HG03039 (cell line): ENCODE measurements at regions not wholly inside any gene's neighbourhood (a gene's known extent, or its start where the extent isn't known, plus 50 kb on each side); places are given as distances from the start of the nearest gene placed in this dataset.

Source experiments
- ATAC-seq: cut with Tn5 transposase; IDR thresholded peaks from one replicate; pipeline ENCODE4 v1.9.1; 2021; ENCODE audit warnings: mild to moderate bottlenecking, moderate library complexity; ENCODE audit not compliant: unreplicated experiment

DNA sequence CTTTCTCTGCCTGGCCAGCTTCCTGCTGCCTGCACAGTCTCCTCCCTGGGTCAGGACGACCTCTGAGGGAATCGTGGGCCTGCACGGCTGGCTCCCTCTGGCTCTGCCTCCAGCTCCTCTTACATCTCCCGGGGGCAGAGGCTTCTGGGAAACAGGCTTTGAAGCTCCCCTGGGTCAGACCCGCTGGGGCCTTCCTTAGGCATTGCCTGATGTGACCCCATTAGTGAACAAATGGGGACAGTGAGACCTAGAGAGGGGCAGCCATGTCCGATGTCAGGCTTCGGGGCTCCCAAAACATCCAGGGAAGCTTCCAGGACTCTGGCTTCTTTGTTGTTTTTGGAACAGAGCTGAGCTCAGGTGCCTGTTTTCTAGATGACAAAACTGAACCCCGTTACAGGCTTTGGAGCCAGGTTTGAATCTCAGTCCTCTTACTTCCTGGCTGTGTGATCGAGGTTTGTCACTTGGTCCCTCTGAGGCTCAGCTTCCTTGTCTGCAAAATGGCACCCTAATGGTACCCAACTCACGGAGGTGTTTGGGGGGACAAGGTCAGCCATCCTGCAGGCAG, 94.3 kb downstream of the CEBPB start:
- no peak for ATAC-seq

DNA sequence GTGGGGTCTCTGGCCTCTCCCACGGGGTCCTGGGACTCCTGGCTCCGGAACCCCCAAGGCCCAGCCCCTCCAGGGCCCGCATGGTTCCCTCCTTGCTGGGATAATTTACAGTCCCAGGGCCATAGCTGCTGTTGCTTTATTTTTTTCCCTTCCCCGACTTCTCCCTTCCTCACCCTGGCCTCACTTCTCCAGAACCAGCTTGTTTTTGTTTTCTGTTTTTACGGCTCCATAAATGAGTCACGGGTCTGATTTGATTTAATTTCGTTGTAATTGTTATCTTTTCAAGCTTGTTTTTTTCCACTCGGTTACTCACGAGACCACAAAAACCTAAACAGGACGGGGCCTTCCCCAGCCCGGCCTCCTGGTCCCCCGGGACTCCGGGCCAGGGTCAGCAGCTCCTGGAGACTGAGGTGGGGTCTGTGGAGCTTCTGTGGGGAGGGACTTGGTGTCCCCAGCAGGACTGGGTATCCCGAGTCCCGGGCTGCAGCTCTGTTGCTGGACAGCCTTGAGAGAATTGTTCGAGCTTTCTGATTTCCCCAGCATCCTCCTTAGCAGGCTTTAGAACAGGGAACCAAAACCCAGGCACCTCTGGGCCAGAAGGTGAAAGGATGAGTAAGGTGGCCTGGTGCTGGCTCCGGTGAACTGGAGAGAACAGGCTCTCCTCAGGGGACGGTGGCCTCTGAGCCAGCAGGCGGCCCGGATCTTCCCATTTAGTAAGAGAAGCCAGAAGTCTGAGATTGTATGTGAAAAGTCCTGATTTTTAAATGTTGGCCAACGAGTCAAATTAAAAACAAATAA, 94.9 kb downstream of the CEBPB start:
- ATAC-seq: no peak

DNA sequence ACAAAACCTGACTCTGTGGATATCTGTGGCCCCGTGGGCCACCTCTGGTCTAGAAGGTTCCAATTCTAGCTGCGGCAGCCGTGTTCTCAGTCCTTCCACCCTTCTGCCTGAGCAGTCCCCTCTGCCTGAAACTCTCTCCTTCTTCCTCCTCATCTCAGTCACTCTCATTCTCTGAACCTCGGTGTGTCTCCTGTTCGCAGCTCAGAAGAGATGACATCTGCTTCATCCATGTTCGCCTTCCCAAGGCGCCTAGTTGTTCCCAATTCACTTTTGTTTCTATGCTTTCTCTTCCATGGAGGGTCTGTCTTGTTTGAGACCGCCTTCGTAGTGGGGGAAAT, 95.5 kb downstream of the CEBPB start:
- ATAC-seq: no peak

DNA sequence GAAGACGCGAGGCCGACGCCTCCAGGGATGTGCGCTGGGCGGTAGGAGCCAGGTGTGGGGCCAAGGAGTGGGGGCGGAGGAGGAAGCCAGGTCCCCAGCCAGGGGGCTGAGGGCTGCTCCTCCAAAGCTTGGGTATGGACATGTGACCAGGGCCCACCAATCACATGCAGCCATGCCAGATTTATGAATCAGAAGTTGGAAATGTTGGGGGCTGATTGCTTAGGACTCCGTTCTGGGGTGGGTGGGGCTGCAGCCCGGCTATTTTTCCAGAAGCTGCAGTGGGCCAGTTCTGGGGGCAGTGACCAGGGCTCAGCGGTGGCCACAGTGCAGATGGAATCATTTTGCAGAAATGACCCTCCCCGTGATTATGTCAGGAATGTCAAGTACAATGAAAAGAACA, 96.0 kb downstream of the CEBPB start:
- no peak for ATAC-seq

DNA sequence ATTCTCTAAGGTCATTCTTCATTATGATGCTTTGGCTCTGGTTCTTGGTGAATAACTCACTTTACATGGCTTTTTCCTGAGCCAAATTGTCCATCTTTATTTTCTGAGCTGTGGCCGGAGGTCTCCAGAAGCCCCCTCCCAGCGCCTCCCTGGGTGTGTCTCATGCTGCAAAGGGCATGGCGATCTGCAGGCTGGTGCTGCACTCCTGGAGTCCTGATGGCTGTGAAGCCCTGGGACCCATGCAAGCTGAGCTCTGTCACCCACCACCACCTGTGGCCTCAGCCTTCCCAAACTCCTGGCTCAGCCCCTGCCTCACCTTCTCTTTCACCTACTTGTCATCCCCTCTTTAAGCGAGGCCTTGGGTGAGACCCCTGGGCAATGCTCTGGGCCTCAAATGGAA, 96.9 kb downstream of the CEBPB start:
- no peak for ATAC-seq

DNA sequence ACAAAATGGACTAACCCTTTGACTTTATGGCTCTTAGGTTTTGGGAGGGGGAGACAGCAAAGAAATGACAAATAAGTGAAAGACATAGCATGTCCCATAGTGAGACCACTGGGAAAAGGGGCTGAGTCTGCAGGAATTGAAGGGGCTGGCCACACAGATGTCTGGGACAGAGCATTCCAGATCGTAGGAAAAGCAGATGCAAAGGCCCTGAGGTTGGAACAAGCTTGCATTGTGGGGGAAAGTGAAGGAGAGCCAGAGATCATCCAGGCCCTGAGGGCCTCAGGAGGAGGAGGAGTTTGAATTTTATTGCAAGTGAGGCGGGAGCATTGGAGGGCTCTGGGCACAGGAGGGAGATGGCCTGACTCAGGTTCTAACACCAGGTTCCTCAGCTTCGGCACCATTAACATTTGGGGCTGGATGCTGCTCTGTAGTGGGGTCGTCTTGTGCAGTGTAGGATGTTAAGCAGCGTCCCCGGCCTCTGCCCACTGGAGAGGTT, 97.5 kb downstream of the CEBPB start:
- ATAC-seq: no peak

DNA sequence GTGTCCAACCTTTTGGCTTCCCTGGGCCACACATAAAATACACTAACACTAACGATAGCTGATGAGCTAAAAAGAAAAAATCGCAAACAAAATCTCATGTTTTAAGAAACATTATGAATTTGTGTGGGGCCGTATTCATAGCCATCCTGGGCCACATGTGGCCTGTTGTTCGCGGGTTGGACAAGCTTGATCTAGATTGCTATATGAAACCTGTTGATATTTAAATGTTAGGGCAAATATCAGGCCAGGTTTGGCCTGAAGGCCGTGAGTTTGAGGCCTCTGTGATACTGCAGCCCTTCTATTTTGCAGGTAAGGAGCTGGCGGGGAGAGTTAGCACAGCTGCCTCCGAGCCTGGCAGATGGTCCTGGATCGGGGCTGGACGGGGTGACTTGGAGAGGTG, 99.0 kb downstream of the CEBPB start:
- ATAC-seq: no peak

DNA sequence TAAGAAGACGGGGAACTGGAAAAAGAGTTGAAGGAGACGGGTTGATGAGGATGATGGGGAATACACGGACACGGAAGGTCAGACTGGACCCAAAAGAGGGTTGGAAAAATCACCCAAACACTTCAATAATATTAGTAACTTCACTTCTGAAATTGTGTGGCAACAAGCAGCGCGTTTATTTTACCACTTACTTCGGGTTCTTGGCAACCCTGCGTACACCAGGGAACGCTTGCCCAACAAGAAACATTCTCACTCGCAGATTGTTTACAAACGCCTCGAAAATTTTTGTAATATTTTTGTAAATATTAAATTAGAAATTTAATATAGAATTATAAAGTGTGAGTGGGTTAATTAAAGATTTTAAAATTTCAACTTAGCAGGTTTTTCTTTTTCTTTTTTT, 99.5 kb downstream of the CEBPB start:
- ATAC-seq: no peak

DNA sequence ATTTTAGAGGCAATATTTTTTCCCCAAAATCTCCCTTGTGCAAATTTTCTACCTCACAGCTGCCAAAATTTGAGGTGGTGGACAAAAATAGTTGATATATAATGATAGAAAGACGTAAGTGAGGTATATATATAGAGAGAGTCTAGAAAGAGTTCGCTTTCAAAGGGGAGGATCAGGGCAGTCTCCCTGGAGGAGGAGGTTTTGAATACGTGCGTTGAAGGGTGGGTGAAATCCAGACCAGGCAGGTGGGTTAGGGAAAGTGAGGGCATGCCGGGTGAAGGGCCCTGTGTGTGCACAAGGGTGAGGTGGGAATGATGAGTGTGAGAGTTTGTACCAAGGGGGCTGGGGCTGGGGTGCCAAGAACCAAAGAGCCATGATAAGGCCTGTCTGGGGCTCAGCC, 100.2 kb downstream of the CEBPB start:
- ATAC-seq: no peak

DNA sequence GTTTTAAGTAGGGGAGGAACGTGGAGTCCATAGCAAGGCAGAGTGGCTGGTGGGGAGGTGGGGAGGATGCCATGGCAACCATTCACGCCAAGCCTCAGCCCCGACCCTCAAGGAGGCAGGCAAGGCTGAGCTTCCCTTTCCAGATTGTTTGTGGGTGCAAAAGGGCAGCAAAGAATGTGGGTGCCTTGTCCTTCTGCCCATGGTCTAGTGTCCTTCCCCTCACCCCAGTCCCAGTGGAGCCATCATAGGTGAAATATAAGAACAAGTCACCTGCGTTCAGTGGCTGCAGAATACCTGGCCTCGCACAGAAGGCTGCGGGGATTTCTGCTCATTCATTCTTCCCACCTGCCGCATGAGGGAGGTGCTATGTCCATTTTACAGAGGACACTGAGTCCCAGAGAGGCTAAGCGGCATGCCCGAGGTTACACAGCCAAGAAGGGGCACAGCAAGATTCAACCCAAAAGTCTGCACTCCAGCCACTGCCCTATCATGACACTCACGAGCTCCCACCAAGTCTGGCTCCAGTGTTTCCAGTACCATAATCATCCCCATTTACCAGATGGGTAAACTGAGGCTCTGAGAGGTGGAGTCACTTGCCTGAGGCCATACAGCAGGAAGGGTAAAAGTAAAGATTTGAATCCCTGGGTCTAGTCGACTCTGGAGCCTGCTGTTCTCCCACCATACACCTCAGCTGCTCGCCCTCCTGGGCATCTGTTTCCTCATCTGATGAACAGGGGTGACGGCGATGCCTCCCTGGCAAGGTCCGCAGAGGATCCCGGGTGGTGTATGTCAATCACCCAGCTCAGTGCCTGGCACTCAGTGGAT, 100.8 kb downstream of the CEBPB start:
- ATAC-seq: no peak

DNA sequence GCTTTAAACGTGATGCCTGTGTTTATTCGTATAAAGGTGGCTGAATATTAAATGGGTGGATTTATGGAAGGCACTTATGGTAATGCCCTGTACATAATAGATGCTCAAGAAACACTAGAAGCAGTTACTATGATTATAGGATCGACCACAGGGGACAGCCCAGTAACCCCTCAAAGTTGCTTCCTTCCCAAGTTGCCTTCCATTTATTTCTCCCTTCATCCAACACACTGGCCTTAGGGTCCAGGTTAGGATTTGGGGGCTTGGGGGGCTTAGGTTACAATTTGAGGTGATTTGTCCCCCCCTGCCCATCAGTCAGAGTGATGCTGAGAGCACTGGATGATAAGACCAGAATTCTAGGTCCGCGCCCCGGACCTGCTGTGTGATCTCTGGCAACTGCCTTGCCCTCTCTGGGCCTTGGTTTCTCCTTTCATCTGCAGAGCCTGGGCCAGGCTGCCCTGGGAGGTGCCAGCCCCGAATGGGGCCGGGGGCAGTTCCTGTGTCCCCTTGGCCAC, 101.5 kb downstream of the CEBPB start:
- no peak for ATAC-seq

DNA sequence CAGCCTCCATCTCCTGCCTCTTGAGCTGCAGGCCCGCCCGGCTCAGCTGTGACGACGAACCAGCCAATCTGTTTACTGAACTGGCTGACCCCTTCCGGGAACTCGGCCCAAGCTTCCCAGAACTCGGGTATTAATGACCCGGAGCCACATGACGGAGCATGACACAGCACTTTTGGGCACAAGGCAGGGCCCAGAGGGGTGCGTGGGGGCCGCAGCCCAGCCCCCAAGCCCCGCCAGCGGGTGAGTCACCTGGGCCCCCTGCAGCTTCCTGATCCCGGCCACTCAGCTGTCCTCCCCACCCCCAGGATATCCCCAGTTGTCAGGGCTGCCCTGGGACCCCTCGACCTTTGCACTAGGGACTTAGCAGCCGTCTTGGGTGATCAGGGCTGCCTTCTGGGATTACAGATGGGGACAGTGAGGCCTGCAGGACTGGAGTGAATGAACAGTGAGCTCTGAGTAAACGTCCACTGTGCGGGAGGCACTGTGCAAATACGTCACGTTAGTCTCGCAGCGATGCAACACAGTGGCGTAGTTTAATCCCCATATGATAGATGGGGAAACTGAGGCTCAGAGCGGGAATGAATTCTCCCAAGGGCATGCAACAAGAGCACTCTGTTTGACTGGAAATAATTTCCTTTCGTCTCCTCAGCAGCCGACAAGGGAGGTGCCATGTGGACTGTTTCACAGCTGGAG, 102.1 kb downstream of the CEBPB start:
- ATAC-seq: no peak

DNA sequence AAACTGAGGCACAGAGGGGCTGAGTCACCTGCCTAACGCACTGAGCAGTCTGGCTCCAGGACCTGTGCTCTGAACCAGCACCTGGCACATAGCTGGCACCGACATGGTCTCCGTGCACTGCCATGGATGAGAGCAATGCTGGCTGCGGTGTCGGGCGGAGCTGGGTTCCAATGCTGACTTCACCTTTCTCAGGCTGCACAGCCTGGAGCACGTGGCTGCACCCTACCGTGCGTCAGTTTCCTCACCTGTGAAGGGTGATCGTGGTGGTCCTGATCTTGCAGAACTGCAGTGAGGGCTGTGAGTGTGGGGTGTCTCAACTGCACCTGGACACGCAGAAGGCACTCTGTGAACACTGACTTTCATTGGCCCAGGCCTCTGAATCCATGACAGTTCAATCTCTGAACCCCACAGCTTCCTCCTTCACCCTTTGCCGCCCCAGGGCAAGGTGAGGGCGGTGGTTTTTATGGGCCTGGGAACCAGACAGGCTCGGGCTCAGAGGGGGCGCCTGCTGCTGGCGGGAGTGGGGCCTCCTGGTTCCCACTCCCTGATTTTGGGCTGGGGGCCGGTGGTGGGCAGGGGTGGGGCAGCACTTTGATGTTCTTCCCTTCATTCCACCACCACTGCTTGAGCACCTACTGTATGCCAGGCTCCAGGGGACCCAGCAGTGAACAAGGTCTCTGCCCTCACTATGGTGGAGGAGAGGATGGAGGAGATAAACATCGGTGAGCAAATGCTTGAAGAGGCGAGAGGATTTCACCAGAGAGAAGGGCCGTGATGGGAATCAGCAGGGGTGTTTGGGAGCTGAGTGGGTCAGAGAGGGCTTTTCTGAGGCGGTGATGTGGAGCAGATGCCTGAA, 102.9 kb downstream of the CEBPB start:
- ATAC-seq: no peak

DNA sequence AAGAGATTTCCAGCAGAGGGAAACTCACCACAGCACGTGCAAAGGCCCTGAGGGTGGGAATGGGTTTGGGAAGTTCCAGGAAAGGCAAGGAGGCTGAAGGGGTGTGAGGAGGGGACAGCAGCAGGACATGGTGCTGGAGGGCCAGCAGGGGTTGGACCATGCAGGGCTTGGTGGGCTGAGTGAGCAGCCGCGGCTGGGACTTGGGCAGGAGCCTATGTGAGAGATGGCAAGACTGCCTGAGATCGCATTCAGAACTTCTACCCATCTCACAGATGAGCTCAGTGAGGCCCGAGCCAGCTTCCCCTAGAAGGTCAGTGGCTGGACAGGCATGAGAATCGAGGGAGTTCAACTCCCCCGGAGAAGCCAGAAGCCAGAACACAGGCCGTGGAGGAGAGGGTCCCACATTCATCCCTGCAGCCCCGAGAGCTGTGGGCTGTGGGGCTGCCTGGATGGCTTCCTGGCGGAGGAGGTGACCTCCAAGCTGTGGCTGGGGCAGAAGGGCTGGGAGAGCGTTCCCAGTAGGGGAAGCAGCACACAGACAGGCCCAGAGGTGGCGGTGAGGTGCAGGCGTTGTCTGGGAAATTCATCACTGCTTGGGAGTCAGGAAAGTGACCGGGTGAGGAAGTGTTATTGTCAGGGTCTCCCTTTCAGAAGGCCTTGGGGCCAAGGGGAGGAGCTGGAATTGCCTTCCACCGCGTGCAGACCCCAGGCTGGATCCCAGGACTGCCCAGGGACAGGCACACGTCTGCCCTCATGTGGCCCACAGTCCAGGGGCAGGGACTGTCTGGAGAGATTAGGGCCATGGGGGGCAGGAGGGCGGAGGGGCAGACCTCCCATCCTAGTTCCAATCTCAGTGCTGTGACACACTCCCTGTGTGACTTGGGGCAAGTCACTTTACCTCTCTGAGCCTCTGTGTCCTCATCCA, 103.8 kb downstream of the CEBPB start:
- ATAC-seq: no peak

DNA sequence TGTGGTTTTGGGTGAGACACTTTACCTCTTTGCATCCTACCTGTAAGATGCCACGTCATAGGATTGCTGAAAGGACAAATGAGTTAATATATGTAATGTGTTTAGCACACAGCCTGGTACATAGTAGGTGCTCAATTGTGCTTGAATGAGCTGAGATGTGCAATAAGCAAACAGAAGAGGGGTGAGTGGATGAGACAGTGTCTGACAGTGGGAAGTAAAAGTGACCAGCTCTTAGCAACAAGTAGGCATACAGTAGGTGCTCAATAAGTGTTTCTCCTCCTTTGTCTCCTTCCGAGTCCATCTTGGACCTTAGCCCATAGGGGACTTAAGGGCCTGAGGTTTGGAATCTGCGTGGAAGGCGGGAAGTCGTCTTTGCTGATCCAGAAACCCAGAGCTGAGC, 104.7 kb downstream of the CEBPB start:
- no peak for ATAC-seq

DNA sequence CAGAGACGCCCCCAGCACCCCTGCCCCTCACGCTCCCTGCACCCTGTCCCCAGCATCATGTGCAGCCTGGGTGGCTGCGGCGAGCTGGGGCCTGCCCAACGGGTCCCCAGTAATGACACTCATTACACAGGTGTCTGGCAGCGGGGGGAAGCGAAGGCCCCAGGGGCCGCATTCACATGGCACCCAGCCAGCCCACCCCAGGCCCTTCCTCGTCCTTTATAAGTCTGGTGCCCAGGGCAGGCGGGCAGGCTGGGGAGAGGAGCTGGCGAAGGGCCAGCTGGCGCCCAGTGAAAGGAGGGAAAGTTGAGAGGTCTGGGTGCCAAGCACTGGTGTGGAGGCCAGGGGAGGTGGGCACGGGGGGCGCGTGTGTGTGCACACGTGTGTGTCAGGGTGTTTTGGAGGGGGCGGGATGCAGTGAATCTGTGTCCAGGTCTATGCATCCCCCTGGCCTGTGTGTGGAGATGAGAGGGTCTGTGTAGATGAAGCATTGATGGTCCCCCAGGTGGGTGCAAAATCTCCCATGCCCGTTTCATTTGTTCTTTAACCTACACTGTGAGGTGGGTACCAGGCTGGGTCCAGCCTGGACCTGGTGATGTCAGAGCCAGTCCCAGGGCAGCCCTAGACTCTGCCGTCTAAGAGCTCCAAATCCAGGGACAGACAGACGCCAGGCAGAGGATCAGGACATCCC, 105.3 kb downstream of the CEBPB start:
- no peak for ATAC-seq

DNA sequence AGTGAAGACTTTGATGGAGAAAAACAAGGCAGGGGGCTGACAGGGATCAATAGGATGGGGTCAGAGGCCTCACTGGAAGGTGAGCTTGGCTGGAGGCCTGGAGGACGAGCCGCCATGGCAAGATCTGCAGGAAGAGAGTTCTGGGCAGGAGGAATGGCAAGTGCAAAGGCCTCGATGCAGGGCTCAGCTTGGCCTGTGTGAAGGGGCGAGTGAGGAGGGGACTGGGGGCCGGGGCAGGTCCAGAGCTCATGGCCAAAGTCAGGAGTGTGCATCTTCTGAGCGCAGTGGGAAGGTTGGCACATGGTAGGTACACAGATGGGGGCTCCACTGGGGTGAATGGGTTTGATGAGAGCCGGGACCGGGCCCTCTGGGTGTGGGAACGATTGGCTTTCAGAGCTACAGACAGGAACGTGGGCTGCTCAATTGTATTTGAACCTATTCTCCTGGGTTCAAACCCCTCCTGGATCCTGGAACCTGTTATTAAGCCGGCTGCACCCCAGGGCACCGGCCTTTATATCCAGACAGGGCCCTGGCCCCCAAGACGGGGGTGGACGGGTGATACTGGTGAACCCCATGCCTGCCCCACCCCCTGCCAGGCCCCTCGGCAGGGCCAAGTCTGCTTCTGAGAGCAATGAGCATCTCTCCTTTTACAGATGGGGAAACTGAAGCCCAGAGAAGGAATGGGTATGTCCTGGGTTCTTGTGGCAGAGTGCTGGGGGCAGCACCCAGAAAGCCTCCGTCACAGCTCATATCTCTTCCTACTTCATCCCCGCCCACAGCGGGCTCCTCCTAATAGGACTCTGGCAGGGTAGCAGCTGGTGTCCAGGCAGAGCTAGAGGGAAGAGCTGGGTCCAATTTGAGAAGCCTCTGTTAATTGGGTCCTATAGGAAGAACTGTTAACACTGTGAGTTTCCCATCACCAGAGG, 106.1 kb downstream of the CEBPB start:
- no peak for ATAC-seq
